Left ventricle myocardium inferior (tissue), 1 donor: ENCODE measurements at regions not wholly inside any gene's neighbourhood (a gene's known extent, or its start where the extent isn't known, plus 50 kb on each side); places are given as distances from the start of the nearest gene placed in this dataset.

ENCODE experiments used
- DNase-seq: peaks from one replicate; pipeline ENCODE4 v3.0.0-alpha.2; 2020
- H3K27ac ChIP-seq: fragments of 200-600 bp; replicated peaks from 2 replicates; pipeline ENCODE4 v1.8.0; 2021
- H3K27me3 ChIP-seq: fragments of 200-600 bp; 2 replicates; pipeline ENCODE4 v1.8.0; 2021; ENCODE audit warnings: low read depth
- H3K36me3 ChIP-seq: fragments of 200-600 bp; 2 replicates; pipeline ENCODE4 v1.8.0; 2021
- H3K4me1 ChIP-seq: fragments of 200-600 bp; 2 replicates; pipeline ENCODE4 v1.8.0; 2021
- H3K4me3 ChIP-seq: fragments of 200-600 bp; 2 replicates; pipeline ENCODE4 v1.8.0; 2021; ENCODE audit warnings: mild to moderate bottlenecking, moderate library complexity
- H3K9me3 ChIP-seq: fragments of 200-600 bp; replicated peaks from 2 replicates; pipeline ENCODE4 v1.8.0; 2021
- CTCF ChIP-seq: fragments of 200-600 bp; IDR thresholded peaks from 2 replicates; pipeline ENCODE4 v1.8.0; 2021; ENCODE audit warnings: antibody characterized with exemption, mild to moderate bottlenecking, borderline replicate concordance
- intact Hi-C: fragments of 100-400 bp; cut with micrococcal nuclease; formaldehyde crosslinking; loops from one replicate; pipeline ENCODE4 v1.11.0; 2022
- donor health status: DM: no; HTN: yes; CAD: no; lungs with severe emphysema.

GRCh38 chr4:122276359-122276758, 102.5 kb upstream of the ADAD1 start:
- TF ChIP-seq CTCF: no peak
- no peaks in the 10 kb centered on the region for H3K27me3 ChIP-seq
- peaks cover 77% of the 10 kb centered on the region for H3K36me3 ChIP-seq
- DNase-seq: no peak
- no peak overlapping the region for H3K4me3 ChIP-seq
- intact Hi-C loops: no loop called here
- no peaks in the 10 kb centered on the region for H3K9me3 ChIP-seq
- no peak overlapping the region for H3K27ac ChIP-seq
- H3K4me1 ChIP-seq: no peaks in the 10 kb centered on the region

- no peaks in the 10 kb centered on the region for H3K27me3 ChIP-seq
- intact Hi-C loops: no loop called here
Observed at GRCh38 chr4:122278976-122279375, 99.8 kb upstream of the ADAD1 start.

GRCh38 chr4:122279670-122280069, 99.1 kb upstream of the ADAD1 start:
- H3K27me3 ChIP-seq: no peaks in the 10 kb centered on the region
- no peak overlapping the region for H3K27ac ChIP-seq
- no peaks in the 10 kb centered on the region for H3K4me1 ChIP-seq
- TF ChIP-seq CTCF: no peak
- no peak overlapping the region for H3K4me3 ChIP-seq
- intact Hi-C loops: no loop called here
- no peak for DNase-seq
- no peaks in the 10 kb centered on the region for H3K9me3 ChIP-seq
- H3K36me3 ChIP-seq: peaks cover 71% of the 10 kb centered on the region

More at GRCh38 chr4:122278976-122279375, 99.8 kb upstream of the ADAD1 start:
- Histone ChIP-seq H3K4me1 (no peaks in the 10 kb centered on the region), H3K27ac (no peak overlapping the region), H3K36me3 (peaks cover 75% of the 10 kb centered on the region), H3K9me3 (no peaks in the 10 kb centered on the region), H3K4me3 (no peak overlapping the region)
- no peak for TF ChIP-seq CTCF
- no peak for DNase-seq

- intact Hi-C loops: no loop called here
- H3K27me3 ChIP-seq: no peaks in the 10 kb centered on the region
- H3K4me1 ChIP-seq: no peaks in the 10 kb centered on the region
- H3K4me3 ChIP-seq: no peak overlapping the region
- H3K9me3 ChIP-seq: no peaks in the 10 kb centered on the region
- no peak for DNase-seq
- no peak for TF ChIP-seq CTCF
- peaks cover 76% of the 10 kb centered on the region for H3K36me3 ChIP-seq
- no peak overlapping the region for H3K27ac ChIP-seq
Observed at GRCh38 chr4:122285285-122285684, 93.5 kb upstream of the ADAD1 start.

GRCh38 chr4:122293374-122294365, 85.1 kb upstream of the ADAD1 start:
- no peaks in the 10 kb centered on the region for H3K4me1 ChIP-seq
- H3K9me3 ChIP-seq: no peaks in the 10 kb centered on the region
- intact Hi-C loops: no loop called here
- peaks cover 67% of the 10 kb centered on the region for H3K36me3 ChIP-seq
- no peak overlapping the region for H3K4me3 ChIP-seq
- TF ChIP-seq CTCF: no peak
- no peaks in the 10 kb centered on the region for H3K27me3 ChIP-seq
- DNase-seq: no peak
- H3K27ac ChIP-seq: no peak overlapping the region
